Hepatocyte (in vitro differentiated cells): ENCODE measurements at regions not wholly inside any gene's neighbourhood (a gene's known extent, or its start where the extent isn't known, plus 50 kb on each side); places are given as distances from the start of the nearest gene placed in this dataset.

Experiments
- DNase-seq: peaks from one replicate; pipeline ENCODE4 v3.0.0-alpha.2; 2016; ENCODE audit warnings: low spot score
- H2AFZ ChIP-seq: fragments of 200-600 bp; sonication (generic); 2 replicates; pipeline ENCODE4 v1.6.0; 2016; ENCODE audit warnings: antibody characterized with exemption, mild to moderate bottlenecking
- H3K27ac ChIP-seq: fragments of 200-600 bp; sonication (generic); 2 replicates; pipeline ENCODE4 v1.5.1; 2016; ENCODE audit warnings: mild to moderate bottlenecking
- H3K27me3 ChIP-seq: fragments of 200-600 bp; sonication (generic); 2 replicates; pipeline ENCODE4 v1.6.1; 2016
- H3K36me3 ChIP-seq: fragments of 200-600 bp; sonication (generic); replicated peaks from 2 replicates; pipeline ENCODE4 v1.5.1; 2016; ENCODE audit warnings: low read depth; ENCODE audit not compliant: insufficient read depth
- H3K4me1 ChIP-seq: fragments of 200-600 bp; sonication (generic); 2 replicates; pipeline ENCODE4 v1.5.1; 2016; ENCODE audit warnings: mild to moderate bottlenecking, moderate library complexity; ENCODE audit not compliant: insufficient read depth
- H3K4me2 ChIP-seq: fragments of 200-600 bp; sonication (generic); 2 replicates; pipeline ENCODE4 v1.6.0; 2016
- H3K4me3 ChIP-seq: fragments of 200-600 bp; sonication (generic); 2 replicates; pipeline ENCODE4 v1.5.1; 2016; ENCODE audit warnings: mild to moderate bottlenecking
- H3K79me2 ChIP-seq: fragments of 200-600 bp; sonication (generic); 2 replicates; pipeline ENCODE4 v1.6.0; 2017; ENCODE audit warnings: mild to moderate bottlenecking
- H3K9me2 ChIP-seq: fragments of 200-600 bp; sonication (generic); replicated peaks from 2 replicates; pipeline ENCODE4 v1.6.0; 2017; ENCODE audit warnings: mild to moderate bottlenecking; ENCODE audit not compliant: insufficient read depth
- H3K9me3 ChIP-seq: fragments of 200-600 bp; sonication (generic); 2 replicates; pipeline ENCODE4 v1.5.1; 2016; ENCODE audit warnings: low read depth, mild to moderate bottlenecking
- H4K20me1 ChIP-seq: fragments of 200-600 bp; sonication (generic); 2 replicates; pipeline ENCODE4 v1.6.0; 2016; ENCODE audit warnings: mild to moderate bottlenecking; ENCODE audit not compliant: insufficient read depth, poor library complexity, severe bottlenecking
- EZH2 ChIP-seq: fragments of 200-600 bp; sonication (generic); IDR thresholded peaks from 2 replicates; pipeline ENCODE4 v1.6.1; 2016; ENCODE audit warnings: antibody characterized with exemption, mild to moderate bottlenecking, borderline replicate concordance
- EZH2phosphoT487 ChIP-seq: fragments of 200-600 bp; sonication (generic); IDR thresholded peaks from one replicate; pipeline ENCODE4 v1.6.1; 2018; ENCODE audit warnings: antibody characterized with exemption, mild to moderate bottlenecking, low read depth, moderate library complexity; ENCODE audit not compliant: unreplicated experiment, severe bottlenecking
- WGBS: methylation state at CpG from one replicate; pipeline ENCODE4 v1.1.6; 2016; ENCODE audit warnings: low lambda C conversion rate; ENCODE audit errors: missing lambda C conversion rate; 5-methylcytosine and 5-hydroxymethylcytosine counted together
- TF ChIP-seq, protein P1 (sequence below): fragments of 200-600 bp; sonication (generic); IDR thresholded peaks from 2 replicates; pipeline ENCODE4 v1.5.1; 2016; ENCODE audit warnings: antibody characterized with exemption, mild to moderate bottlenecking; ENCODE audit not compliant: poor library complexity

DNA sequence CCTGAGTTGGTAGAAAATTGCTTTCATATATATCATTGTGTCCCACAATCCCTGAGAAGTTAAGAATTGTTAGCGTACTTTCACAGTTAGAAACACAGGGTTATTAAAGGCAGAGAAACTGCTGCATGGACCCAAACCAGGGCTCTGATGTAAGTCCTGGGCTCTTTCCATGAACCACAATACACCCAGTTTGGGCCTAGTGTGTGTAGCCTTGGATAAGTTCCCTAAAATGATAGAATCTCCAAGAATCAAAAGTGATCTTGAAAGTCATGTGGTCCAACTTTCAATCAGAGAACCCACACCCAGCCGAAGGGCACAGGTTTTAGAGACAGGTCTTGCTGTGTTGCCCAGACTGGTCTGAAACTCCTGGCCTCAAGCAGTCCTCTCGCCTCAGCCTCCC is 257.8 kb upstream of the KLF3 start:
- no peak overlapping the region for H3K27ac ChIP-seq
- no peak for DNase-seq
- H3K9me2 ChIP-seq = no peaks in the 10 kb centered on the region
- no peak overlapping the region for H2AFZ ChIP-seq
- no peaks in the 10 kb centered on the region for H3K36me3 ChIP-seq
- TF ChIP-seq, protein P1, sequence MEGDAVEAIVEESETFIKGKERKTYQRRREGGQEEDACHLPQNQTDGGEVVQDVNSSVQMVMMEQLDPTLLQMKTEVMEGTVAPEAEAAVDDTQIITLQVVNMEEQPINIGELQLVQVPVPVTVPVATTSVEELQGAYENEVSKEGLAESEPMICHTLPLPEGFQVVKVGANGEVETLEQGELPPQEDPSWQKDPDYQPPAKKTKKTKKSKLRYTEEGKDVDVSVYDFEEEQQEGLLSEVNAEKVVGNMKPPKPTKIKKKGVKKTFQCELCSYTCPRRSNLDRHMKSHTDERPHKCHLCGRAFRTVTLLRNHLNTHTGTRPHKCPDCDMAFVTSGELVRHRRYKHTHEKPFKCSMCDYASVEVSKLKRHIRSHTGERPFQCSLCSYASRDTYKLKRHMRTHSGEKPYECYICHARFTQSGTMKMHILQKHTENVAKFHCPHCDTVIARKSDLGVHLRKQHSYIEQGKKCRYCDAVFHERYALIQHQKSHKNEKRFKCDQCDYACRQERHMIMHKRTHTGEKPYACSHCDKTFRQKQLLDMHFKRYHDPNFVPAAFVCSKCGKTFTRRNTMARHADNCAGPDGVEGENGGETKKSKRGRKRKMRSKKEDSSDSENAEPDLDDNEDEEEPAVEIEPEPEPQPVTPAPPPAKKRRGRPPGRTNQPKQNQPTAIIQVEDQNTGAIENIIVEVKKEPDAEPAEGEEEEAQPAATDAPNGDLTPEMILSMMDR = no peak
- TF ChIP-seq EZH2phosphoT487 (no peak), EZH2 (no peak)
- H3K4me3 ChIP-seq = no peak overlapping the region
- no peaks in the 10 kb centered on the region for H3K27me3 ChIP-seq
- no peaks in the 10 kb centered on the region for H3K4me1 ChIP-seq
- H4K20me1 ChIP-seq = no peaks in the 10 kb centered on the region
- H3K79me2 ChIP-seq = no peaks in the 10 kb centered on the region
- H3K9me3 ChIP-seq = no peaks in the 10 kb centered on the region
- H3K4me2 ChIP-seq = no peak overlapping the region
- WGBS = 98% methylated on average over 3 of the region's 3 CpGs

DNA sequence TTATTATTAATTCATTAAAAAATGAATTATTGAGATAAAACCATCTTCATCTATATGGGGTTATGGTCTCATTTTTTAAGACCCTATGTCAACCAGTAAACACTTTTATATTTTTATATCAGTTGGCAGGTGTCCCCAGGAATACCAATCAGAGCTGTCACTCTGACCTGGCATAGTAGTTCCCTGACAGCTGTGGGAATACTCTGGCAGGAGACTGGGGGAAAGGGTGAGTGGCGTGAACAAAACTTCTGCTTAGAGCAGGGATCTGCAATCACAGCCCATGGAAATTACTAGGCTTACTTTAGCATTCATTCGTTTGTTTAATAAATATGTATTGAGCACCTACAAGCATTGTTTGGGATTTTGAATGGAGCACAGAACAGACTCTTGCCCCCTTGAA is 254.1 kb upstream of the KLF3 start:
- Histone ChIP-seq H3K4me3 (no peak overlapping the region), H2AFZ (no peak overlapping the region), H3K79me2 (no peaks in the 10 kb centered on the region), H3K9me2 (no peaks in the 10 kb centered on the region), H4K20me1 (no peaks in the 10 kb centered on the region), H3K27ac (no peak overlapping the region), H3K4me2 (no peak overlapping the region), H3K36me3 (no peaks in the 10 kb centered on the region), H3K9me3 (no peaks in the 10 kb centered on the region), H3K4me1 (peaks cover 17% of the 10 kb centered on the region), H3K27me3 (no peaks in the 10 kb centered on the region)
- WGBS = 97% methylated on average over 2 of the region's 2 CpGs
- no peak for TF ChIP-seq EZH2
- TF ChIP-seq EZH2phosphoT487 = no peak
- TF ChIP-seq, protein P1 = no peak
- no peak for DNase-seq

DNA sequence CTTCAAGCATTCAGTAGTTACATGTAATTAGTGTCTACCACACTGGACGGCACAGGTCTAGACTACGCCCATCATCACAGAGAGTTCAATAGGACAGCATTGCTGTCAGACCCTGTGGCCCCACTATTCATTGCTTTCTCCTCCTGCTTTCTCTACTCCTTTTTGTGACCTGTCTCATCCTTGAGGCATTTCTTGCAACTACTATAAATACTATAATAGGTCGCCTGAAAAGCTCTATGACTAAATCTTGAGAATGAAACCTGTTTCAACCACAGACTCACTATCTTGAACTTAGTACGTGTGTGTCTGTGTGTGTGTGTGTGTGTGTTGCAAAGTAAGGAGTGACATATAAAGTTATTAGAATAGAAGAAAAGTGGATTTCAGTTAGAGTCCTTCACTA is 252.9 kb upstream of the KLF3 start:
- Histone ChIP-seq H2AFZ (no peak overlapping the region), H3K4me1 (peaks cover 18% of the 10 kb centered on the region), H3K27ac (no peak overlapping the region), H3K36me3 (no peaks in the 10 kb centered on the region), H3K4me2 (no peak overlapping the region), H3K9me3 (no peaks in the 10 kb centered on the region), H3K27me3 (no peaks in the 10 kb centered on the region), H3K4me3 (no peak overlapping the region), H3K9me2 (no peaks in the 10 kb centered on the region), H3K79me2 (no peaks in the 10 kb centered on the region), H4K20me1 (no peaks in the 10 kb centered on the region)
- WGBS = 77% methylated on average over 4 of the region's 4 CpGs
- no peak for TF ChIP-seq EZH2phosphoT487
- TF ChIP-seq EZH2 = no peak
- TF ChIP-seq, protein P1 = no peak
- no peak for DNase-seq

DNA sequence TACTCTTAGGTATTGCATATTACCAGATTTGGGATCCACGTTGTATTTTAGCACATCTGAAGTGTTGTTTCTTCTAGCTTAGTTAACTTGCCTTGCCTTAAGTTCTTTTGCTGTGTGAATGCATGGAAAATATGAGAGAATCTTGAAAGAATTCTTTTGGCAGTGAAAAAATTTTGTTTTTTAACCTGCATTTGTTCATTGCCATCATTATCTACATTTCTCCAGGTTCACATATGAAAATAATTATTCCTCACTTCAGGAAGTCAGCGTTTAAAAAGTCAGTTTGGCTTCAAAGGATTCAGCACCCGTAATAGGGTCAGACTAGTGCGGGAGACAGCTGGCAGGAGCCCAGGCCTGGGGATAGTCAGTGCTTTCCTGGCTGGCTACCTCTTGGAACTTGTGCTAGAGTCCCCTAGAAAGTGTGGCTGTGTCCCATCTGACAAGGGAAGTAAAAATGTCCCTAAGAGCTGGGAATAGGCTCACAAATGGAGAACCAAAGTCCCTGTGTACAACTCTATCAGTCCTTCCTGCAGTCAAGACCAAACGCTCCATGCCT is 251.9 kb upstream of the KLF3 start:
- 62% methylated on average over 5 of the region's 5 CpGs for WGBS
- peaks cover 18% of the 10 kb centered on the region for H3K4me1 ChIP-seq
- H3K9me3 ChIP-seq = no peaks in the 10 kb centered on the region
- H3K4me3 ChIP-seq = no peak overlapping the region
- DNase-seq = no peak
- H2AFZ ChIP-seq = no peak overlapping the region
- no peaks in the 10 kb centered on the region for H3K9me2 ChIP-seq
- H3K4me2 ChIP-seq = no peak overlapping the region
- H3K27me3 ChIP-seq = no peaks in the 10 kb centered on the region
- no peak for TF ChIP-seq EZH2
- TF ChIP-seq EZH2phosphoT487 = no peak
- TF ChIP-seq, protein P1 = no peak
- no peaks in the 10 kb centered on the region for H3K36me3 ChIP-seq
- no peaks in the 10 kb centered on the region for H4K20me1 ChIP-seq
- H3K27ac ChIP-seq = no peak overlapping the region
- no peaks in the 10 kb centered on the region for H3K79me2 ChIP-seq
